K562 (cell line): ENCODE measurements at regions not wholly inside any gene's neighbourhood (a gene's known extent, or its start where the extent isn't known, plus 50 kb on each side); places are given as distances from the start of the nearest gene placed in this dataset.

ENCODE experiments used
- CHD4 ChIP-seq: fragments of 200-600 bp; sonication (generic); IDR thresholded peaks from 3 replicates; pipeline ENCODE4 v1.6.1; 2012; ENCODE audit warnings: low read depth, mild to moderate bottlenecking, mixed read lengths, low read length, inconsistent platforms; ENCODE audit not compliant: insufficient read depth, insufficient replicate concordance, poor library complexity, severe bottlenecking
- FOXP4 ChIP-seq: sonication (generic); formaldehyde crosslinking; IDR thresholded peaks from 2 replicates; pipeline ENCODE4 v1.8.0; 2022; ENCODE audit warnings: mild to moderate bottlenecking, missing genetic modification reagents, borderline replicate concordance
- HMGXB4 ChIP-seq: sonication (generic); formaldehyde crosslinking; IDR thresholded peaks from 2 replicates; pipeline ENCODE4 v1.8.1; 2023; ENCODE audit warnings: mild to moderate bottlenecking, missing genetic modification reagents
- PHB2 ChIP-seq: fragments of 450-650 bp; IDR thresholded peaks from 2 replicates; pipeline ENCODE4 v1.6.1; 2017; ENCODE audit warnings: low read depth
- SP1 ChIP-seq: sonication (generic); formaldehyde crosslinking; IDR thresholded peaks from 2 replicates; pipeline ENCODE4 v1.8.1; 2022; ENCODE audit warnings: mild to moderate bottlenecking, missing genetic modification reagents
- SP2 ChIP-seq: IDR thresholded peaks from 2 replicates; pipeline ENCODE4 v1.6.1; 2011; ENCODE audit warnings: mild to moderate bottlenecking, low read depth, low read length, moderate library complexity; ENCODE audit not compliant: poor library complexity, severe bottlenecking; ENCODE audit errors: extremely low read depth
- TBP ChIP-seq: optimal IDR thresholded peaks from 2 replicates; pipeline ENCODE3; 2011; ENCODE audit warnings: low read depth, low read length, improper control_type of control experiment
- TGIF2 ChIP-seq: sonication (generic); formaldehyde crosslinking; IDR thresholded peaks from 2 replicates; pipeline ENCODE4 v1.8.1; 2022; ENCODE audit warnings: mild to moderate bottlenecking, missing genetic modification reagents, moderate library complexity
- TF ChIP-seq, protein P1 (sequence below): fragments of 450-650 bp; formaldehyde crosslinking; IDR thresholded peaks from 2 replicates; pipeline ENCODE4 v1.4.0; 2020; ENCODE audit warnings: mild to moderate bottlenecking, moderate library complexity

DNA sequence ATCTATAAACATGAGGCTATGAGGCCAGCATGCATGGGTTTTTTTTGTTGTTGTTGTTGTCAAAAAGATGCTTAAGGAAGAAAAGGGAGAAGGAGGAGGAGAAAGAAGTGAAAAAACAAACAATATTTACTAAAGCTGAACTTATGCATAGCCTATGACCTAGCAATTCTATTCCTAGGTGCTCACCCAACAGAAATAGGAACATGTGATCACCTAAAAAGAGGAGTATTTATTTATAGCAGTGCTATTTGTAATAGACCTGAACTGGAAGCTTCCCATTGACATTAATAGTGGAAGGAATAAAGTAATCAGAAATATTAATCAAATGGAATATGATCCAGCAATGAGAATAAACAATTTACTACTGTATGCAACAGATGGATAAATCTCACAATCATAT lies 156.5 kb upstream of the OLIG3 start:
- no peak for TF ChIP-seq HMGXB4
- no peak for TF ChIP-seq TBP
- no peak for TF ChIP-seq SP2
- no peak for TF ChIP-seq CHD4
- no peak for TF ChIP-seq SP1 (CRISPR knock-in tag)
- no peak for TF ChIP-seq FOXP4 (CRISPR knock-in tag)
- TF ChIP-seq PHB2: no peak
- TF ChIP-seq TGIF2 (CRISPR knock-in tag): no peak
- TF ChIP-seq, protein P1, sequence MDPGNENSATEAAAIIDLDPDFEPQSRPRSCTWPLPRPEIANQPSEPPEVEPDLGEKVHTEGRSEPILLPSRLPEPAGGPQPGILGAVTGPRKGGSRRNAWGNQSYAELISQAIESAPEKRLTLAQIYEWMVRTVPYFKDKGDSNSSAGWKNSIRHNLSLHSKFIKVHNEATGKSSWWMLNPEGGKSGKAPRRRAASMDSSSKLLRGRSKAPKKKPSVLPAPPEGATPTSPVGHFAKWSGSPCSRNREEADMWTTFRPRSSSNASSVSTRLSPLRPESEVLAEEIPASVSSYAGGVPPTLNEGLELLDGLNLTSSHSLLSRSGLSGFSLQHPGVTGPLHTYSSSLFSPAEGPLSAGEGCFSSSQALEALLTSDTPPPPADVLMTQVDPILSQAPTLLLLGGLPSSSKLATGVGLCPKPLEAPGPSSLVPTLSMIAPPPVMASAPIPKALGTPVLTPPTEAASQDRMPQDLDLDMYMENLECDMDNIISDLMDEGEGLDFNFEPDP (CRISPR knock-in tag): no peak
